ENCODE measurements at regions not wholly inside any gene's neighbourhood (a gene's known extent, or its start where the extent isn't known, plus 50 kb on each side); places are given as distances from the start of the nearest gene placed in this dataset.

GRCh38 chr18:47605093-47605492 is 325.4 kb downstream of the SMAD2 start:
- TF ChIP-seq CTCF (conservative IDR thresholded peaks at IDR 0.05) (no peak), EZH2 (IDR thresholded peaks at IDR 0.05; ENCODE audit: low read depth) (no peak)
- H3K36me3 ChIP-seq (ENCODE audit: low read depth): no peaks in the 10 kb centered on the region
- H3K27ac ChIP-seq: no peak overlapping the region
- no peaks in the 10 kb centered on the region for H3K9me2 ChIP-seq (ENCODE audit: insufficient read depth)
- no peak overlapping the region for H2AFZ ChIP-seq
- no peaks in the 10 kb centered on the region for H3K79me2 ChIP-seq (ENCODE audit: low read depth)
- intact Hi-C loops (cut with micrococcal nuclease; ENCODE audit: unreplicated experiment): no loop called here
- no peaks in the 10 kb centered on the region for H4K20me1 ChIP-seq (ENCODE audit: insufficient read depth)
- no TSS peak for BruUV-seq (replicated peaks)
- H3K4me2 ChIP-seq: no peak overlapping the region
- ChIA-PET CTCF (no interaction called here), POLR2A (ENCODE audit: unreplicated experiment) (no interaction called here)
- H3K4me3 ChIP-seq: no peak overlapping the region
- no peaks in the 10 kb centered on the region for H3F3A ChIP-seq (ENCODE audit: insufficient read depth, low read depth)
- no peak for DNase-seq
- H3K27me3 ChIP-seq (ENCODE audit: insufficient read depth, low read depth): peaks cover 6% of the 10 kb centered on the region; the same call in 1 of the 2 replicates
- H3K4me1 ChIP-seq (replicated peaks; ENCODE audit: insufficient read depth): no peaks in the 10 kb centered on the region
- H3K9me3 ChIP-seq (ENCODE audit: insufficient read depth, low read depth): no peaks in the 10 kb centered on the region

- TF ChIP-seq CTCF (conservative IDR thresholded peaks at IDR 0.05) (no peak), EZH2 (IDR thresholded peaks at IDR 0.05; ENCODE audit: low read depth) (no peak)
- H3K27ac ChIP-seq: no peak overlapping the region
- BruUV-seq (replicated peaks): no TSS peak
- no peak overlapping the region for H2AFZ ChIP-seq
- no peak for DNase-seq
- no peak overlapping the region for H3K4me3 ChIP-seq
- no peaks in the 10 kb centered on the region for H3K9me2 ChIP-seq (ENCODE audit: insufficient read depth)
- intact Hi-C loops (cut with micrococcal nuclease; ENCODE audit: unreplicated experiment): no loop called here
- H3K9me3 ChIP-seq (ENCODE audit: insufficient read depth, low read depth): no peaks in the 10 kb centered on the region
- H3K79me2 ChIP-seq (ENCODE audit: low read depth): no peaks in the 10 kb centered on the region
- no peaks in the 10 kb centered on the region for H3K36me3 ChIP-seq (ENCODE audit: low read depth)
- no peak overlapping the region for H3K4me2 ChIP-seq
- H3K4me1 ChIP-seq (replicated peaks; ENCODE audit: insufficient read depth): no peaks in the 10 kb centered on the region
- peaks cover 6% of the 10 kb centered on the region; the same call in 1 of the 2 replicates for H3K27me3 ChIP-seq (ENCODE audit: insufficient read depth, low read depth)
- ChIA-PET POLR2A (ENCODE audit: unreplicated experiment) (no interaction called here), CTCF (no interaction called here)
- H3F3A ChIP-seq (ENCODE audit: insufficient read depth, low read depth): no peaks in the 10 kb centered on the region
- H4K20me1 ChIP-seq (ENCODE audit: insufficient read depth): no peaks in the 10 kb centered on the region
Measured at GRCh38 chr18:47604021-47604420, 326.4 kb downstream of the SMAD2 start.

GRCh38 chr18:47603158-47603557 is 327.3 kb downstream of the SMAD2 start:
- no peaks in the 10 kb centered on the region for H3K9me3 ChIP-seq (ENCODE audit: insufficient read depth, low read depth)
- no peaks in the 10 kb centered on the region for H3F3A ChIP-seq (ENCODE audit: insufficient read depth, low read depth)
- DNase-seq: no peak
- no peak overlapping the region for H2AFZ ChIP-seq
- no peaks in the 10 kb centered on the region for H3K79me2 ChIP-seq (ENCODE audit: low read depth)
- H3K9me2 ChIP-seq (ENCODE audit: insufficient read depth): no peaks in the 10 kb centered on the region
- peaks cover 6% of the 10 kb centered on the region; the same call in 1 of the 2 replicates for H3K27me3 ChIP-seq (ENCODE audit: insufficient read depth, low read depth)
- no peaks in the 10 kb centered on the region for H3K36me3 ChIP-seq (ENCODE audit: low read depth)
- no peak overlapping the region for H3K27ac ChIP-seq
- H4K20me1 ChIP-seq (ENCODE audit: insufficient read depth): no peaks in the 10 kb centered on the region
- no peak overlapping the region for H3K4me3 ChIP-seq
- ChIA-PET POLR2A (ENCODE audit: unreplicated experiment) (no interaction called here), CTCF (no interaction called here)
- no peak overlapping the region for H3K4me2 ChIP-seq
- no TSS peak for BruUV-seq (replicated peaks)
- no peaks in the 10 kb centered on the region for H3K4me1 ChIP-seq (replicated peaks; ENCODE audit: insufficient read depth)
- intact Hi-C loops (cut with micrococcal nuclease; ENCODE audit: unreplicated experiment): no loop called here
- TF ChIP-seq EZH2 (IDR thresholded peaks at IDR 0.05; ENCODE audit: low read depth): no peak

- no peaks in the 10 kb centered on the region for H3F3A ChIP-seq (ENCODE audit: insufficient read depth, low read depth)
- no peak for DNase-seq
- H3K27me3 ChIP-seq (ENCODE audit: insufficient read depth, low read depth): peaks cover 6% of the 10 kb centered on the region; the same call in 1 of the 2 replicates
- no peaks in the 10 kb centered on the region for H3K36me3 ChIP-seq (ENCODE audit: low read depth)
- no peak overlapping the region for H3K27ac ChIP-seq
- H4K20me1 ChIP-seq (ENCODE audit: insufficient read depth): no peaks in the 10 kb centered on the region
- H3K4me2 ChIP-seq: no peak overlapping the region
- CTCF ChIA-PET: no interaction called here
- H3K79me2 ChIP-seq (ENCODE audit: low read depth): no peaks in the 10 kb centered on the region
- no peaks in the 10 kb centered on the region for H3K9me3 ChIP-seq (ENCODE audit: insufficient read depth, low read depth)
- no peaks in the 10 kb centered on the region for H3K9me2 ChIP-seq (ENCODE audit: insufficient read depth)
- no peaks in the 10 kb centered on the region for H3K4me1 ChIP-seq (replicated peaks; ENCODE audit: insufficient read depth)
- POLR2A ChIA-PET (ENCODE audit: unreplicated experiment): no interaction called here
- no peak for TF ChIP-seq CTCF (conservative IDR thresholded peaks at IDR 0.05)
- TF ChIP-seq EZH2 (IDR thresholded peaks at IDR 0.05; ENCODE audit: low read depth): no peak
- no peak overlapping the region for H2AFZ ChIP-seq
- no TSS peak for BruUV-seq (replicated peaks)
- no peak overlapping the region for H3K4me3 ChIP-seq
- intact Hi-C loops (cut with micrococcal nuclease; ENCODE audit: unreplicated experiment): no loop called here
Measured at GRCh38 chr18:47602273-47602897, 328.1 kb downstream of the SMAD2 start.
